DND-41 (cell line): ENCODE measurements at regions not wholly inside any gene's neighbourhood (a gene's known extent, or its start where the extent isn't known, plus 50 kb on each side); places are given as distances from the start of the nearest gene placed in this dataset.

Experiments used
- ATAC-seq: fragments of 200-7000 bp; cut with Tn5 transposase; 3 replicates; pipeline ENCODE4 v1.9.1; 2021; ENCODE audit warnings: low read depth; ENCODE audit not compliant: insufficient read depth
- DNase-seq: peaks from one replicate; pipeline ENCODE4 v3.0.0-alpha.2; 2020
- H2AFZ ChIP-seq: 2 replicates; pipeline ENCODE4 v1.6.0; 2012; ENCODE audit warnings: low read depth, low read length
- H3K27ac ChIP-seq: 2 replicates; pipeline ENCODE4 v1.5.1; 2012; ENCODE audit warnings: low read length, inconsistent platforms
- H3K27me3 ChIP-seq: fragments of 200-600 bp; sonication (generic); 2 replicates; pipeline ENCODE4 v1.6.0; 2012; ENCODE audit warnings: low read length, mild to moderate bottlenecking, inconsistent platforms; ENCODE audit not compliant: insufficient read depth, poor library complexity
- H3K36me3 ChIP-seq: 2 replicates; pipeline ENCODE4 v1.5.1; 2012; ENCODE audit warnings: low read length, inconsistent platforms; ENCODE audit not compliant: insufficient read depth
- H3K4me1 ChIP-seq: 2 replicates; pipeline ENCODE4 v1.5.1; 2012; ENCODE audit warnings: mild to moderate bottlenecking, low read length; ENCODE audit not compliant: insufficient read depth
- H3K4me2 ChIP-seq: 2 replicates; pipeline ENCODE4 v1.6.0; 2012; ENCODE audit warnings: mild to moderate bottlenecking, moderate library complexity, low read length, inconsistent platforms; ENCODE audit not compliant: insufficient read depth
- H3K4me3 ChIP-seq, 2 experiments: fragments of 200-600 bp in 1 of 2; shearing (Covaris generic) in 1 of 2; 2 replicates each; pipeline ENCODE4 v1.5.1; 2012 to 2016; ENCODE audit warnings: inconsistent platforms in 2 of 2, low read length in 2 of 2, mild to moderate bottlenecking in 2 of 2, low read depth in 1 of 2, moderate library complexity in 1 of 2
- H3K79me2 ChIP-seq: 2 replicates; pipeline ENCODE4 v1.6.0; 2012; ENCODE audit warnings: low read length, inconsistent platforms; ENCODE audit not compliant: insufficient read depth
- H3K9ac ChIP-seq: 2 replicates; pipeline ENCODE4 v1.6.0; 2012; ENCODE audit warnings: low read depth, mild to moderate bottlenecking, inconsistent platforms, low read length, moderate library complexity
- H3K9me3 ChIP-seq: 2 replicates; pipeline ENCODE4 v1.5.1; 2012; ENCODE audit warnings: low read length, moderate library complexity, mild to moderate bottlenecking, inconsistent platforms; ENCODE audit not compliant: insufficient read depth, severe bottlenecking
- H4K20me1 ChIP-seq: 2 replicates; pipeline ENCODE4 v1.6.0; 2012; ENCODE audit warnings: low read length; ENCODE audit not compliant: insufficient read depth
- EZH2 ChIP-seq: IDR thresholded peaks from 3 replicates; pipeline ENCODE4 v1.6.1; 2012; ENCODE audit warnings: borderline replicate concordance, low read depth, mild to moderate bottlenecking, moderate library complexity, low read length, inconsistent platforms; ENCODE audit not compliant: severe bottlenecking
- TF ChIP-seq, protein P1 (sequence below): IDR thresholded peaks from 2 replicates; pipeline ENCODE4 v1.5.1; 2012; ENCODE audit warnings: borderline replicate concordance, low read length, moderate library complexity, mild to moderate bottlenecking; ENCODE audit not compliant: poor library complexity, severe bottlenecking; ENCODE audit errors: extremely low read depth

DNA sequence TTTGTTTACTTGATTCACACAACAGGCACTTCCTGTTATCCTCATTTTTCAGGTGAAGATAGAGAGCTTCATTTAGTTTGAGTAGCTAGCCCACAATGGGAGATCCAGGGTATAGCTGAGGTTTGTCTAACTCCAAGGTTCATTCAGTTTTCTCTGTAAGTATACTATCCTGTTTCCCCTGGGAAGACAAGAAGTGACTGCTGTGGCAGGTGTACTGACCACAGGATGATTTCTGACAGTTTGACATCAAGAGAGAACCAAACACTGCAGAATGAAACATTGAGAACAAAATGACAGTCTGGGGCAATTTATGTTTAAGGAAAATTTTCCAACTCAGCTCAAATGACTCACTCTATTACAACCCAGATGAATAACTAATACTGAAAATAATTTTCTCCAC is 958.0 kb downstream of the STPG2 start:
- H2AFZ ChIP-seq = 0 out of 2 replicates have a peak overlapping the region, but pooled peaks have one; percentile 2
- H3K79me2 ChIP-seq = no peaks in the 10 kb centered on the region
- H3K9ac ChIP-seq = no peak overlapping the region
- DNase-seq = peak; percentile 39
- no peaks in the 10 kb centered on the region for H4K20me1 ChIP-seq
- peak; percentile 96 for ATAC-seq
- no peaks in the 10 kb centered on the region for H3K9me3 ChIP-seq
- no peaks in the 10 kb centered on the region for H3K27me3 ChIP-seq
- H3K4me3 ChIP-seq = no peak overlapping the region
- H3K36me3 ChIP-seq = no peaks in the 10 kb centered on the region
- no peak for TF ChIP-seq EZH2
- TF ChIP-seq, protein P1, sequence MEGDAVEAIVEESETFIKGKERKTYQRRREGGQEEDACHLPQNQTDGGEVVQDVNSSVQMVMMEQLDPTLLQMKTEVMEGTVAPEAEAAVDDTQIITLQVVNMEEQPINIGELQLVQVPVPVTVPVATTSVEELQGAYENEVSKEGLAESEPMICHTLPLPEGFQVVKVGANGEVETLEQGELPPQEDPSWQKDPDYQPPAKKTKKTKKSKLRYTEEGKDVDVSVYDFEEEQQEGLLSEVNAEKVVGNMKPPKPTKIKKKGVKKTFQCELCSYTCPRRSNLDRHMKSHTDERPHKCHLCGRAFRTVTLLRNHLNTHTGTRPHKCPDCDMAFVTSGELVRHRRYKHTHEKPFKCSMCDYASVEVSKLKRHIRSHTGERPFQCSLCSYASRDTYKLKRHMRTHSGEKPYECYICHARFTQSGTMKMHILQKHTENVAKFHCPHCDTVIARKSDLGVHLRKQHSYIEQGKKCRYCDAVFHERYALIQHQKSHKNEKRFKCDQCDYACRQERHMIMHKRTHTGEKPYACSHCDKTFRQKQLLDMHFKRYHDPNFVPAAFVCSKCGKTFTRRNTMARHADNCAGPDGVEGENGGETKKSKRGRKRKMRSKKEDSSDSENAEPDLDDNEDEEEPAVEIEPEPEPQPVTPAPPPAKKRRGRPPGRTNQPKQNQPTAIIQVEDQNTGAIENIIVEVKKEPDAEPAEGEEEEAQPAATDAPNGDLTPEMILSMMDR = no peak
- H3K4me2 ChIP-seq = peak overlapping the region; percentile 44; the same call in 1 of the 2 replicates
- peaks cover 21% of the 10 kb centered on the region for H3K4me1 ChIP-seq
- H3K27ac ChIP-seq = peak overlapping the region; percentile 75

DNA sequence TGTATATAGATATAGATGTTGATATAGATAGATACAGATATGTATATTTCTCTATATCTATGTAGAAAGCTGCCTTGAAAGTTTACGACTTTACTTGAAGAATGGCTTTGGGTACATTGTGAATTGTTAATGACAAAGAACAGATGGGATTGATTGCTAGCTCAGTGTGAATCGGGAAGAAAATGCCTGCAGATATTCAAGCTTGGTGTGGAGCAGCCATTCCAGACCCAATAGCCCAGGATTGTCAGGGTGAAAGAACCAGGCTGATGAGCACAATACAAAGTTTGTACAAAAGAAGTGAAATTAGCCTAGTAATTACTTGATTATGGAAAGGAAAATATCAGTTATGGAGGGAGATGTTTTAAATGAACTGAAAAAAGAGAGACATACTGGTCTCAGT is 946.2 kb downstream of the STPG2 start:
- Histone ChIP-seq H3K79me2 (no peaks in the 10 kb centered on the region), H3K4me2 (no peak overlapping the region), H3K4me1 (peaks cover 8% of the 10 kb centered on the region), H3K4me3 (no peak overlapping the region), H4K20me1 (no peaks in the 10 kb centered on the region), H3K9ac (no peak overlapping the region), H3K27ac (no peak overlapping the region), H3K27me3 (no peaks in the 10 kb centered on the region), H2AFZ (no peak overlapping the region), H3K9me3 (no peaks in the 10 kb centered on the region), H3K36me3 (no peaks in the 10 kb centered on the region)
- ATAC-seq (no peak), DNase-seq (no peak)
- no peak for TF ChIP-seq EZH2
- TF ChIP-seq, protein P1 = no peak

DNA sequence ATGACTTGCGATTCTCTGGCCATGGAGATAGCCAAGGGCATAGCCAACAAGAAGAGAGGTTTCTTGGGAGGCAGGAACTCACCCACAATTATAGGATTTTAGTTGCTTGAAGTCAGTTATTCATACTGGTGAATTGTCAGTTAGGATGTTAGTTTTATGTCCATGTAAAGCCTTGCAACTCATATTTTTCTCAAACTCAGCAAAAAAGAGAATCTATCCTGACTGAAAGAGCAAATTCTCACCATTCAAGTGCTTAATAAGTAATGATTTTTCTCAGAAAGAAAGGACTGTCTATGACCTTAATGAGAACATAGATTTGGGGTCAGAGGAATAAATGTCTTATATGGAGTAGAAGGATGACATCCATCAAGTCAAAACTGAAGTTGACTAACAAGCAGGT is 934.5 kb downstream of the STPG2 start:
- Histone ChIP-seq H3K27me3 (no peaks in the 10 kb centered on the region), H3K27ac (no peak overlapping the region), H2AFZ (no peak overlapping the region), H3K4me1 (no peaks in the 10 kb centered on the region), H3K9ac (no peak overlapping the region), H3K36me3 (no peaks in the 10 kb centered on the region), H3K4me3 (no peak overlapping the region), H4K20me1 (no peaks in the 10 kb centered on the region), H3K79me2 (no peaks in the 10 kb centered on the region), H3K9me3 (no peaks in the 10 kb centered on the region), H3K4me2 (no peak overlapping the region)
- TF ChIP-seq, protein P1 = no peak
- TF ChIP-seq EZH2 = no peak
- ATAC-seq (no peak), DNase-seq (no peak)
